ENCODE measurements at regions not wholly inside any gene's neighbourhood (a gene's known extent, or its start where the extent isn't known, plus 50 kb on each side); places are given as distances from the start of the nearest gene placed in this dataset.

- no peak overlapping the region for H3K4me3 Mint-ChIP-seq
- peaks cover 14% of the 10 kb centered on the region for H3K27me3 Mint-ChIP-seq (ENCODE audit: low read depth)
- H3K36me3 Mint-ChIP-seq (ENCODE audit: low read depth), result no peaks in the 10 kb centered on the region
- H3K4me1 Mint-ChIP-seq, result peaks cover 7% of the 10 kb centered on the region
- TF ChIP-seq CTCF (IDR thresholded peaks at IDR 0.05; ENCODE audit: unreplicated experiment in 3 of 3), result no peak
- H3K9me3 Mint-ChIP-seq, result no peaks in the 10 kb centered on the region
- peak overlapping the region; percentile 28 to 66 (median 47) for H3K27ac Mint-ChIP-seq
Measured at GRCh38 chr13:108036411-108036932, 178.9 kb downstream of the LIG4 start.

GRCh38 chr13:108034909-108035410, 180.4 kb downstream of the LIG4 start:
- no peak for TF ChIP-seq CTCF (IDR thresholded peaks at IDR 0.05; ENCODE audit: unreplicated experiment in 3 of 3)
- Mint-ChIP-seq H3K27ac (peak overlapping the region in 1 of 3 experiments; percentile 64), H3K9me3 (no peaks in the 10 kb centered on the region), H3K4me3 (no peak overlapping the region), H3K27me3 (ENCODE audit: low read depth) (peaks cover 21% of the 10 kb centered on the region), H3K4me1 (peaks cover 7% of the 10 kb centered on the region), H3K36me3 (ENCODE audit: low read depth) (no peaks in the 10 kb centered on the region)

- H3K27ac Mint-ChIP-seq, result peak overlapping the region in 1 of 3 experiments; percentile 64
- TF ChIP-seq CTCF (IDR thresholded peaks at IDR 0.05; ENCODE audit: unreplicated experiment in 3 of 3), result no peak
Measured at GRCh38 chr13:108033800-108034707, 181.3 kb downstream of the LIG4 start.

GRCh38 chr13:108031865-108032264, 183.5 kb downstream of the LIG4 start:
- Mint-ChIP-seq H3K27me3 (ENCODE audit: low read depth) (peaks cover 32% of the 10 kb centered on the region), H3K4me1 (peaks cover 15% of the 10 kb centered on the region), H3K4me3 (no peak overlapping the region), H3K36me3 (ENCODE audit: low read depth) (no peaks in the 10 kb centered on the region), H3K27ac (peak overlapping the region in 1 of 3 experiments; percentile 33), H3K9me3 (no peaks in the 10 kb centered on the region)
- no peak for TF ChIP-seq CTCF (IDR thresholded peaks at IDR 0.05; ENCODE audit: unreplicated experiment in 3 of 3)

More at GRCh38 chr13:108033800-108034707, 181.3 kb downstream of the LIG4 start:
- Mint-ChIP-seq H3K9me3 (no peaks in the 10 kb centered on the region), H3K4me1 (peaks cover 7% of the 10 kb centered on the region), H3K36me3 (ENCODE audit: low read depth) (no peaks in the 10 kb centered on the region), H3K4me3 (no peak overlapping the region), H3K27me3 (ENCODE audit: low read depth) (peaks cover 27% of the 10 kb centered on the region)

- H3K9me3 Mint-ChIP-seq, result no peaks in the 10 kb centered on the region
- no peak overlapping the region for H3K27ac Mint-ChIP-seq
- H3K4me3 Mint-ChIP-seq, result no peak overlapping the region
- no peaks in the 10 kb centered on the region for H3K36me3 Mint-ChIP-seq (ENCODE audit: low read depth)
- H3K4me1 Mint-ChIP-seq, result peaks cover 10% of the 10 kb centered on the region
- H3K27me3 Mint-ChIP-seq (ENCODE audit: low read depth), result peaks cover 32% of the 10 kb centered on the region
- no peak for TF ChIP-seq CTCF (IDR thresholded peaks at IDR 0.05; ENCODE audit: unreplicated experiment in 3 of 3)
Measured at GRCh38 chr13:108030769-108031168, 184.6 kb downstream of the LIG4 start.
